ENCODE measurements at regions not wholly inside any gene's neighbourhood (a gene's known extent, or its start where the extent isn't known, plus 50 kb on each side); places are given as distances from the start of the nearest gene placed in this dataset.
"Not testable (repeated sequence)": the region's sequence is repeated elsewhere in the genome, so short reads cannot be mapped to it uniquely, and the experiment has no call there.

- Histone ChIP-seq H3K27me3 (ENCODE audit: control insufficient read depth, insufficient read depth, low read length) (no peaks in the 10 kb centered on the region), H3K4me3 (ENCODE audit: low read depth, low read length) (no peak overlapping the region), H3K36me3 (ENCODE audit: control insufficient read depth, insufficient read depth, low read length) (no peaks in the 10 kb centered on the region)
- ChIA-PET CTCF (no interaction called here), POLR2A (no interaction called here)
- no peak for TF ChIP-seq CTCF (IDR thresholded peaks at IDR 0.05; ENCODE audit: insufficient read depth, low read depth, low read length)
- DNase-seq (ENCODE audit: low read depth): no peak
These were observed 105.1 kb upstream of the ANXA10 start for GRCh38 chr4:167987285-167987684.

- Histone ChIP-seq H3K36me3 (ENCODE audit: control insufficient read depth, insufficient read depth, low read length) (no peaks in the 10 kb centered on the region), H3K4me3 (ENCODE audit: low read depth, low read length) (no peak overlapping the region), H3K27me3 (ENCODE audit: control insufficient read depth, insufficient read depth, low read length) (no peaks in the 10 kb centered on the region)
- no peak for DNase-seq (ENCODE audit: low read depth)
- no peak for TF ChIP-seq CTCF (IDR thresholded peaks at IDR 0.05; ENCODE audit: insufficient read depth, low read depth, low read length)
- POLR2A ChIA-PET: no interaction called here
- CTCF ChIA-PET: no interaction called here
These were observed 102.5 kb upstream of the ANXA10 start for GRCh38 chr4:167989815-167990214.

GRCh38 chr4:168008112-168008511, 84.2 kb upstream of the ANXA10 start:
- CTCF ChIA-PET; H3K4me3 ChIP-seq (ENCODE audit: low read depth, low read length); H3K27me3 ChIP-seq (ENCODE audit: control insufficient read depth, insufficient read depth, low read length); H3K36me3 ChIP-seq (ENCODE audit: control insufficient read depth, insufficient read depth, low read length); DNase-seq (ENCODE audit: low read depth); POLR2A ChIA-PET: not testable (repeated sequence)

- POLR2A ChIA-PET: no interaction called here
- Histone ChIP-seq H3K36me3 (ENCODE audit: control insufficient read depth, insufficient read depth, low read length) (no peaks in the 10 kb centered on the region), H3K27me3 (ENCODE audit: control insufficient read depth, insufficient read depth, low read length) (no peaks in the 10 kb centered on the region), H3K4me3 (ENCODE audit: low read depth, low read length) (no peak overlapping the region)
- no peak for DNase-seq (ENCODE audit: low read depth)
- no peak for TF ChIP-seq CTCF (IDR thresholded peaks at IDR 0.05; ENCODE audit: insufficient read depth, low read depth, low read length)
- CTCF ChIA-PET: interaction anchor here (0.9 kb wide), 1 partner anchor 13 kb away, joined by 3 read pairs; no protein-coding TSS in a partner anchor
These were observed 73.2 kb upstream of the ANXA10 start for GRCh38 chr4:168019019-168019651.

- ChIA-PET POLR2A (no interaction called here), CTCF (interaction anchor here (0.9 kb wide), 1 partner anchor 12 kb away, joined by 3 read pairs; no protein-coding TSS in a partner anchor)
- Histone ChIP-seq H3K27me3 (ENCODE audit: control insufficient read depth, insufficient read depth, low read length) (no peaks in the 10 kb centered on the region), H3K36me3 (ENCODE audit: control insufficient read depth, insufficient read depth, low read length) (no peaks in the 10 kb centered on the region), H3K4me3 (ENCODE audit: low read depth, low read length) (no peak overlapping the region)
- no peak for DNase-seq (ENCODE audit: low read depth)
- no peak for TF ChIP-seq CTCF (IDR thresholded peaks at IDR 0.05; ENCODE audit: insufficient read depth, low read depth, low read length)
These were observed 72.4 kb upstream of the ANXA10 start for GRCh38 chr4:168019921-168020320.

GRCh38 chr4:168021666-168022065, 70.7 kb upstream of the ANXA10 start:
- POLR2A ChIA-PET: no interaction called here
- Histone ChIP-seq H3K36me3 (ENCODE audit: control insufficient read depth, insufficient read depth, low read length) (no peaks in the 10 kb centered on the region), H3K27me3 (ENCODE audit: control insufficient read depth, insufficient read depth, low read length) (no peaks in the 10 kb centered on the region), H3K4me3 (ENCODE audit: low read depth, low read length) (no peak overlapping the region)
- DNase-seq (ENCODE audit: low read depth): no peak
- CTCF ChIA-PET: no interaction called here
- TF ChIP-seq CTCF (IDR thresholded peaks at IDR 0.05; ENCODE audit: insufficient read depth, low read depth, low read length): no peak

Data from BJ (cell line).